Hepatocyte (in vitro differentiated cells): ENCODE measurements at regions not wholly inside any gene's neighbourhood (a gene's known extent, or its start where the extent isn't known, plus 50 kb on each side); places are given as distances from the start of the nearest gene placed in this dataset.
A peak's percentile ranks its signal among the peaks of the same experiment; 100 is the strongest.

Source experiments
- DNase-seq: peaks from one replicate; pipeline ENCODE4 v3.0.0-alpha.2; 2016; ENCODE audit warnings: low spot score
- H2AFZ ChIP-seq: fragments of 200-600 bp; sonication (generic); 2 replicates; pipeline ENCODE4 v1.6.0; 2016; ENCODE audit warnings: antibody characterized with exemption, mild to moderate bottlenecking
- H3K27ac ChIP-seq: fragments of 200-600 bp; sonication (generic); 2 replicates; pipeline ENCODE4 v1.5.1; 2016; ENCODE audit warnings: mild to moderate bottlenecking
- H3K27me3 ChIP-seq: fragments of 200-600 bp; sonication (generic); 2 replicates; pipeline ENCODE4 v1.6.1; 2016
- H3K36me3 ChIP-seq: fragments of 200-600 bp; sonication (generic); replicated peaks from 2 replicates; pipeline ENCODE4 v1.5.1; 2016; ENCODE audit warnings: low read depth; ENCODE audit not compliant: insufficient read depth
- H3K4me1 ChIP-seq: fragments of 200-600 bp; sonication (generic); 2 replicates; pipeline ENCODE4 v1.5.1; 2016; ENCODE audit warnings: mild to moderate bottlenecking, moderate library complexity; ENCODE audit not compliant: insufficient read depth
- H3K4me2 ChIP-seq: fragments of 200-600 bp; sonication (generic); 2 replicates; pipeline ENCODE4 v1.6.0; 2016
- H3K4me3 ChIP-seq: fragments of 200-600 bp; sonication (generic); 2 replicates; pipeline ENCODE4 v1.5.1; 2016; ENCODE audit warnings: mild to moderate bottlenecking
- H3K79me2 ChIP-seq: fragments of 200-600 bp; sonication (generic); 2 replicates; pipeline ENCODE4 v1.6.0; 2017; ENCODE audit warnings: mild to moderate bottlenecking
- H3K9me2 ChIP-seq: fragments of 200-600 bp; sonication (generic); replicated peaks from 2 replicates; pipeline ENCODE4 v1.6.0; 2017; ENCODE audit warnings: mild to moderate bottlenecking; ENCODE audit not compliant: insufficient read depth
- H3K9me3 ChIP-seq: fragments of 200-600 bp; sonication (generic); 2 replicates; pipeline ENCODE4 v1.5.1; 2016; ENCODE audit warnings: low read depth, mild to moderate bottlenecking
- H4K20me1 ChIP-seq: fragments of 200-600 bp; sonication (generic); 2 replicates; pipeline ENCODE4 v1.6.0; 2016; ENCODE audit warnings: mild to moderate bottlenecking; ENCODE audit not compliant: insufficient read depth, poor library complexity, severe bottlenecking
- EZH2 ChIP-seq: fragments of 200-600 bp; sonication (generic); IDR thresholded peaks from 2 replicates; pipeline ENCODE4 v1.6.1; 2016; ENCODE audit warnings: antibody characterized with exemption, mild to moderate bottlenecking, borderline replicate concordance
- EZH2phosphoT487 ChIP-seq: fragments of 200-600 bp; sonication (generic); IDR thresholded peaks from one replicate; pipeline ENCODE4 v1.6.1; 2018; ENCODE audit warnings: antibody characterized with exemption, mild to moderate bottlenecking, low read depth, moderate library complexity; ENCODE audit not compliant: unreplicated experiment, severe bottlenecking
- WGBS: methylation state at CpG from one replicate; pipeline ENCODE4 v1.1.6; 2016; ENCODE audit warnings: low lambda C conversion rate; ENCODE audit errors: missing lambda C conversion rate; 5-methylcytosine and 5-hydroxymethylcytosine counted together
- TF ChIP-seq, protein P1 (sequence below): fragments of 200-600 bp; sonication (generic); IDR thresholded peaks from 2 replicates; pipeline ENCODE4 v1.5.1; 2016; ENCODE audit warnings: antibody characterized with exemption, mild to moderate bottlenecking; ENCODE audit not compliant: poor library complexity

DNA sequence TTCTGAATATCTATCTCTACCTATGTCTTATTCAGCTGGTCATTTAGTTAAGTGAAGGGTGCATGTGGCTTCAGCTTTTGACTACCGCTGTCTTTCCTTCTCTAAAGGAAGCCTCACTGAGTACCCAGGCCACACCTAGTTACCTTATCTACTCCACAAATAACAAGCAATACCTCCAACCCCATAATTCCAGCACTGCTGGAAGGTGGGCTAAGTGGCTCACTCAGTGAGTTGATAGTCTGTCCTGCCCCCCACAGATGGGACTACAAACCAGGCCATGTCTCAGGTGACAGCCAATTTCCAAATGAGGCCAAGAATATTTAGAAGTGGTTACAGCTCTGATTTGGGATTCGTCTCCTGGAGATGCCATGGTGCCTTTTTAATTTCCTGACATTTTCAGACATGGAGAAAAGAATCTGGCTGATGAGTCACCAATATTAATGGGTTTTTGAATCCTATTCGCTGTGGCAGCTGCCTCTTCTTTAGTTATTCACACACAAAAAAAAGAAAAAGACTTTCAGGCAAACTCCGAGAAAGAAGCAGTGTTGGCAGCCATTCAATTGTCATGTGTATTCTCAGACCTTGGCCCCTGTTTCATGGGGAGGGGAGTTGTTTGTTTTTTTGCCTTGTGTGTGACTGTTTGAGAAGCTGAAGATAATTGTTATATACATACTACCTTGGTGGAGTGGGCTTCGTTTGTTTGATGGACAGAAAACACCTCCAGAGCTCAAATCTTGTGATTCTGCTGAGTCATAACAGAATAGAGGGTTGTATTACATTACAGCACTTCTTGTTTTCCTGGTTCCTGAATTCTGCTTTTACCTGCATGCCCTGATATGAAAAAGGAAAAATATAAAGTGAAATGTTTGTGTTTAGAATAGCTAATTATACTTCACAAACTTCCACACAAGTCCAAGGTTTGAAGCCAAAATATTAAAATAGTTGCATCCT is 64.2 kb downstream of the SCG2 start:
- 45% methylated on average over 5 of the region's 5 CpGs for WGBS

DNA sequence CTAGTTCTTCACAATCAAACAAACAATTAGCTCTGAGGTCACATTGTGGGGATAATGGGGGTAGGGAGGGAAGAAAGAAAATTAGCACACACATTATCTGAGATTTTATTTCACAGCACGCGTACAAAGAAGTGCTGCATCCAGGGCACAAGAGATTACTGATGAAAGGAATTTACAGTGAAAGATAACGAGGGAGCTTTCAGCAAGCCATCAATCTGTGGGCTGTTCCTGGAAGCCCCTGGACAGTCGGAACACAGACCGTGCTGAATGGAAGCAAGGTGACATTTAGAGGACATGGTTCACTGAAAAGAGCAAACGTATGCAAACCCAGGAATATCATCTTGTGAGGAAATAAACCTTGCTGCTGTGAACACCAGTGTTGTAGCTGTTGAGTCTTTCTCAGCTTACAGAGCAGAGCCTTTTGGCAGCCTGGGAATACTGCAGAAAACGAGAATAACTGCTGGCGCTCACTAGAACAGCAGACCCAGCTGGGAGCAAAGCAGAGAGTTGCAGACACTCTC is 63.2 kb downstream of the SCG2 start:
- Histone ChIP-seq H3K9me3 (no peaks in the 10 kb centered on the region), H3K36me3 (no peaks in the 10 kb centered on the region), H3K27me3 (no peaks in the 10 kb centered on the region), H2AFZ (peak overlapping the region; percentile 16), H3K79me2 (no peaks in the 10 kb centered on the region), H3K4me1 (peaks cover 21% of the 10 kb centered on the region), H3K4me3 (no peak overlapping the region), H3K27ac (peak overlapping the region; percentile 47), H3K4me2 (peak overlapping the region; percentile 67), H3K9me2 (no peaks in the 10 kb centered on the region), H4K20me1 (no peaks in the 10 kb centered on the region)
- TF ChIP-seq, protein P1, sequence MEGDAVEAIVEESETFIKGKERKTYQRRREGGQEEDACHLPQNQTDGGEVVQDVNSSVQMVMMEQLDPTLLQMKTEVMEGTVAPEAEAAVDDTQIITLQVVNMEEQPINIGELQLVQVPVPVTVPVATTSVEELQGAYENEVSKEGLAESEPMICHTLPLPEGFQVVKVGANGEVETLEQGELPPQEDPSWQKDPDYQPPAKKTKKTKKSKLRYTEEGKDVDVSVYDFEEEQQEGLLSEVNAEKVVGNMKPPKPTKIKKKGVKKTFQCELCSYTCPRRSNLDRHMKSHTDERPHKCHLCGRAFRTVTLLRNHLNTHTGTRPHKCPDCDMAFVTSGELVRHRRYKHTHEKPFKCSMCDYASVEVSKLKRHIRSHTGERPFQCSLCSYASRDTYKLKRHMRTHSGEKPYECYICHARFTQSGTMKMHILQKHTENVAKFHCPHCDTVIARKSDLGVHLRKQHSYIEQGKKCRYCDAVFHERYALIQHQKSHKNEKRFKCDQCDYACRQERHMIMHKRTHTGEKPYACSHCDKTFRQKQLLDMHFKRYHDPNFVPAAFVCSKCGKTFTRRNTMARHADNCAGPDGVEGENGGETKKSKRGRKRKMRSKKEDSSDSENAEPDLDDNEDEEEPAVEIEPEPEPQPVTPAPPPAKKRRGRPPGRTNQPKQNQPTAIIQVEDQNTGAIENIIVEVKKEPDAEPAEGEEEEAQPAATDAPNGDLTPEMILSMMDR: no peak
- no peak for TF ChIP-seq EZH2phosphoT487
- TF ChIP-seq EZH2: no peak
- 19% methylated on average over 8 of the region's 8 CpGs for WGBS
- DNase-seq: peak; percentile 26

More for the DNA sequence above, 64.2 kb downstream of the SCG2 start:
- Histone ChIP-seq H3K9me2 (no peaks in the 10 kb centered on the region), H4K20me1 (no peaks in the 10 kb centered on the region), H3K79me2 (no peaks in the 10 kb centered on the region), H3K27ac (peak overlapping the region; percentile 47), H2AFZ (no peak overlapping the region), H3K27me3 (no peaks in the 10 kb centered on the region), H3K4me3 (no peak overlapping the region), H3K4me2 (peak overlapping the region; percentile 67), H3K9me3 (no peaks in the 10 kb centered on the region), H3K36me3 (no peaks in the 10 kb centered on the region), H3K4me1 (peaks cover 21% of the 10 kb centered on the region)
- TF ChIP-seq, protein P1: no peak
- TF ChIP-seq EZH2phosphoT487: no peak
- no peak for TF ChIP-seq EZH2
- DNase-seq: peak; percentile 28

DNA sequence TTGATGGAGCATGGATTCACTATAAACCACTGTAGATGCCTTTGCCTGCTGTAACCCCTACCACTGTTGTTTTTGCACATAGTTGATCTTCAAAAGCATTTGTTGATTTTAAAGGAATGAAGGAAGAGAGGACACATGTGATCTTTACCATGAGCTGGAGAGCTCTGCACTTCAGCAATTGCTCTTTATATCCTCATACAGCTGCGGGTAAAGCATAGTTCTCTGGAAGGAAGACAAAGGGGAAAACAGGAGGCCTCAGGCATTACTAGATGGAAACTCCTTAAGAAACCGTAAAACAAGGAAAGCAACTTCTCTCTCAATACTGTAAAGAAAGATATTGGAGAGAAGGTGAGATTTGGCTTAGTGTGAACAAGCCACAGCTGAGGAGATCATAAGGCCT is 60.6 kb downstream of the SCG2 start:
- no peak overlapping the region for H3K27ac ChIP-seq
- no peaks in the 10 kb centered on the region for H3K9me2 ChIP-seq
- no peak for DNase-seq
- no peaks in the 10 kb centered on the region for H3K9me3 ChIP-seq
- H3K4me1 ChIP-seq: peaks cover 21% of the 10 kb centered on the region
- H4K20me1 ChIP-seq: no peaks in the 10 kb centered on the region
- TF ChIP-seq EZH2 (no peak), EZH2phosphoT487 (no peak)
- TF ChIP-seq, protein P1: no peak
- H3K4me2 ChIP-seq: no peak overlapping the region
- H3K4me3 ChIP-seq: no peak overlapping the region
- no peaks in the 10 kb centered on the region for H3K27me3 ChIP-seq
- WGBS: 80% methylated on average over 2 of the region's 2 CpGs
- H2AFZ ChIP-seq: no peak overlapping the region
- no peaks in the 10 kb centered on the region for H3K79me2 ChIP-seq
- no peaks in the 10 kb centered on the region for H3K36me3 ChIP-seq
